CD4-positive, alpha-beta T cell (primary cell): ENCODE measurements at regions not wholly inside any gene's neighbourhood (a gene's known extent, or its start where the extent isn't known, plus 50 kb on each side); places are given as distances from the start of the nearest gene placed in this dataset.
"Not testable (repeated sequence)": the region's sequence is repeated elsewhere in the genome, so short reads cannot be mapped to it uniquely, and the experiment has no call there.

Source experiments
- ATAC-seq: fragments of 200-7000 bp; cut with Tn5 transposase; one replicate; pipeline ENCODE4 v1.10.0; 2022; ENCODE audit warnings: mild to moderate bottlenecking; ENCODE audit not compliant: poor library complexity
- CTCF ChIA-PET: fragments of 350-600 bp; sonication (Branson Sonifier 250); formaldehyde crosslinking; loops from one replicate; lab custom pipeline; 2021; ENCODE audit warnings: antibody characterized with exemption, inconsistent platforms; lab: Charles Lee
- POLR2A ChIA-PET: fragments of 350-600 bp; sonication (Branson Sonifier 250); formaldehyde crosslinking; loops from one replicate; lab custom pipeline; 2021; ENCODE audit warnings: antibody characterized with exemption, inconsistent platforms; lab: Charles Lee
- DNase-seq, 14 experiments: peaks; one replicate each; pipeline ENCODE4 v3.0.0-alpha.2; 2013 to 2020; ENCODE audit warnings: mixed read lengths in 2 of 14
- H3K27ac ChIP-seq, 2 donors: one replicate each; pipeline versions ENCODE4 v1.5.1 to v1.7.0; 2013; ENCODE audit warnings: low read length in 2 of 2, low read depth in 1 of 2, mild to moderate bottlenecking in 1 of 2
- H3K27me3 ChIP-seq, 2 experiments: 1 replicate in 1 of 2; 2 replicates in 1 of 2; pipeline versions ENCODE4 v1.6.1 to v1.7.0; 2013; ENCODE audit warnings: low read length in 2 of 2, control low read depth in 1 of 2, mild to moderate bottlenecking in 1 of 2, moderate library complexity in 1 of 2; ENCODE audit not compliant: insufficient read depth in 2 of 2, control insufficient read depth in 1 of 2
- H3K36me3 ChIP-seq: one replicate; pipeline ENCODE4 v1.6.1; 2013; ENCODE audit warnings: low read length, control low read depth; ENCODE audit not compliant: insufficient read depth
- H3K4me1 ChIP-seq: one replicate; pipeline ENCODE4 v1.6.1; 2013; ENCODE audit warnings: low read length, control low read depth; ENCODE audit not compliant: insufficient read depth
- H3K4me3 ChIP-seq: one replicate; pipeline ENCODE4 v1.5.1; 2013; ENCODE audit warnings: mild to moderate bottlenecking, low read length, moderate library complexity
- H3K9me3 ChIP-seq, 2 experiments: 1 replicate in 1 of 2; 2 replicates in 1 of 2; pipeline versions ENCODE4 v1.6.1 to v1.7.0; 2013; ENCODE audit warnings: low read length in 2 of 2, mild to moderate bottlenecking in 2 of 2, control low read depth in 1 of 2, moderate library complexity in 1 of 2; ENCODE audit not compliant: control insufficient read depth in 1 of 2, insufficient read depth in 1 of 2
- H3K27ac Mint-ChIP-seq: one replicate; pipeline ENCODE4 v1.8.0; 2020; ENCODE audit warnings: mixed read lengths
- H3K27me3 Mint-ChIP-seq: one replicate; pipeline ENCODE4 v1.8.0; 2021; ENCODE audit warnings: mixed read lengths
- H3K36me3 Mint-ChIP-seq: one replicate; pipeline ENCODE4 v1.8.0; 2021; ENCODE audit warnings: low read depth, mixed read lengths
- H3K4me1 Mint-ChIP-seq: one replicate; pipeline ENCODE4 v1.8.0; 2021; ENCODE audit warnings: low read depth, mixed read lengths
- H3K4me3 Mint-ChIP-seq: one replicate; pipeline ENCODE4 v1.8.0; 2020; ENCODE audit warnings: mild to moderate bottlenecking, mixed read lengths
- H3K9me3 Mint-ChIP-seq: one replicate; pipeline ENCODE4 v1.8.0; 2020; ENCODE audit warnings: mixed read lengths
- CTCF ChIP-seq: fragments of 200-600 bp; IDR thresholded peaks from one replicate; pipeline ENCODE4 v1.8.0; 2022; ENCODE audit warnings: antibody characterized with exemption, mild to moderate bottlenecking
- intact Hi-C, 2 experiments: fragments of 100-400 bp; cut with DNase I in 1 of 2; cut with micrococcal nuclease in 1 of 2; formaldehyde crosslinking; loops; one replicate each; pipeline versions ENCODE4 v1.15.1 to v1.9.0; 2023 to 2025; cut with DNase I, micrococcal nuclease

GRCh38 chr15:69568173-69569009 lies 115.8 kb downstream of the RPLP1 start:
- Histone ChIP-seq H3K27ac (no peak overlapping the region), H3K27me3 (no peaks in the 10 kb centered on the region), H3K4me3 (no peak overlapping the region), H3K4me1 (no peaks in the 10 kb centered on the region), H3K9me3 (no peaks in the 10 kb centered on the region), H3K36me3 (no peaks in the 10 kb centered on the region)
- Mint-ChIP-seq H3K36me3 (no peaks in the 10 kb centered on the region), H3K27me3 (no peaks in the 10 kb centered on the region), H3K4me1 (peaks cover 1% of the 10 kb centered on the region), H3K4me3 (no peak overlapping the region), H3K9me3 (no peaks in the 10 kb centered on the region), H3K27ac (no peak overlapping the region)
- DNase-seq (no peak), ATAC-seq (no peak)
- intact Hi-C loops = no loop called here
- TF ChIP-seq CTCF = no peak
- ChIA-PET POLR2A (no interaction called here), CTCF (interaction anchor here (0.9 kb wide), 1 partner anchor 33 kb away, joined by 3 read pairs; no protein-coding TSS in a partner anchor)

GRCh38 chr15:69570454-69570853 lies 117.8 kb downstream of the RPLP1 start:
- Histone ChIP-seq H3K27me3 (no peaks in the 10 kb centered on the region), H3K27ac (no peak overlapping the region), H3K36me3 (no peaks in the 10 kb centered on the region), H3K4me1 (peaks cover 17% of the 10 kb centered on the region), H3K4me3 (no peak overlapping the region), H3K9me3 (no peaks in the 10 kb centered on the region)
- ATAC-seq (no peak), DNase-seq (no peak)
- CTCF ChIA-PET = no interaction called here
- Mint-ChIP-seq H3K27me3 (no peaks in the 10 kb centered on the region), H3K27ac (no peak overlapping the region), H3K4me1 (peaks cover 16% of the 10 kb centered on the region), H3K4me3 (no peak overlapping the region), H3K9me3 (no peaks in the 10 kb centered on the region), H3K36me3 (no peaks in the 10 kb centered on the region)
- no peak for TF ChIP-seq CTCF
- intact Hi-C loops = loop anchor here in 1 of 2 experiments (10.0 kb wide), 2 partner anchors 524 to 1014 kb away; partner anchors contain the start of gene TLE3
- POLR2A ChIA-PET = no interaction called here

GRCh38 chr15:69570997-69571396 lies 118.4 kb downstream of the RPLP1 start:
- Histone ChIP-seq H3K4me3 (no peak overlapping the region), H3K27me3 (no peaks in the 10 kb centered on the region), H3K4me1 (peaks cover 22% of the 10 kb centered on the region), H3K27ac (no peak overlapping the region), H3K36me3 (no peaks in the 10 kb centered on the region), H3K9me3 (no peaks in the 10 kb centered on the region)
- CTCF ChIA-PET = no interaction called here
- TF ChIP-seq CTCF = no peak
- Mint-ChIP-seq H3K27ac (no peak overlapping the region), H3K4me1 (peaks cover 19% of the 10 kb centered on the region), H3K4me3 (no peak overlapping the region), H3K27me3 (no peaks in the 10 kb centered on the region), H3K9me3 (no peaks in the 10 kb centered on the region), H3K36me3 (no peaks in the 10 kb centered on the region)
- intact Hi-C loops = loop anchor here in 1 of 2 experiments (10.0 kb wide), 2 partner anchors 524 to 1014 kb away; partner anchors contain the start of gene TLE3
- no peak for DNase-seq
- POLR2A ChIA-PET = no interaction called here
- ATAC-seq = no peak

GRCh38 chr15:69573278-69573677 lies 120.7 kb downstream of the RPLP1 start:
- H3K36me3 Mint-ChIP-seq, CTCF ChIA-PET, H3K27ac ChIP-seq, POLR2A ChIA-PET, DNase-seq, H3K36me3 ChIP-seq, H3K4me3 Mint-ChIP-seq, H3K27ac Mint-ChIP-seq, H3K9me3 ChIP-seq, H3K4me3 ChIP-seq, H3K9me3 Mint-ChIP-seq, H3K27me3 Mint-ChIP-seq, H3K27me3 ChIP-seq, ATAC-seq: not testable (repeated sequence)
- intact Hi-C loops = loop anchor here in 1 of 2 experiments (10.0 kb wide), 2 partner anchors 522 to 1012 kb away; partner anchors contain the start of gene TLE3
- peaks cover 33% of the 10 kb centered on the region for H3K4me1 Mint-ChIP-seq
- H3K4me1 ChIP-seq = peaks cover 34% of the 10 kb centered on the region
